Endothelial cell of umbilical vein (primary cell): ENCODE measurements at regions not wholly inside any gene's neighbourhood (a gene's known extent, or its start where the extent isn't known, plus 50 kb on each side); places are given as distances from the start of the nearest gene placed in this dataset.

Experiments used
- BruUV-seq: library from RNA; stranded (reverse); fragments of 400-500 nt; replicated peaks from 2 replicates; lab custom pipeline; 2021; lab: Mats Ljungman, UMichigan
- CTCF ChIA-PET: fragments of 300-600, 350-600 bp; sonication (Branson Sonifier 250); formaldehyde crosslinking; loops from one replicate; lab custom pipeline; 2021; ENCODE audit warnings: antibody characterized with exemption, inconsistent platforms; lab: Charles Lee
- POLR2A ChIA-PET: fragments of 300-600, 350-600 bp; sonication (Branson Sonifier 250); formaldehyde crosslinking; loops from one replicate; lab custom pipeline; 2021; ENCODE audit warnings: antibody characterized with exemption, inconsistent platforms; lab: Charles Lee
- DNase-seq: peaks from one replicate; pipeline ENCODE4 v3.0.0-alpha.2; 2011; ENCODE audit warnings: low read depth, low spot score
- FAIRE-seq: peaks from 2 replicates; lab custom pipeline; 2011; peaks lifted over from hg19 to GRCh38; lab: Jason Lieb, UNC
- H2AFZ ChIP-seq: 2 replicates; pipeline ENCODE4 v1.6.0; 2012; ENCODE audit warnings: low read depth, low read length, control low read depth, inconsistent platforms
- H3K27ac ChIP-seq: 2 replicates; pipeline ENCODE4 v1.5.1; 2011; ENCODE audit warnings: low read depth, mild to moderate bottlenecking, control low read depth, low read length, moderate library complexity; ENCODE audit not compliant: insufficient read depth
- H3K27me3 ChIP-seq, 2 experiments: 2 replicates each; pipeline versions ENCODE4 v1.6.0 to v1.6.1; 2011; ENCODE audit warnings: low read length in 2 of 2, mixed read lengths in 1 of 2; ENCODE audit not compliant: control insufficient read depth in 2 of 2, insufficient read depth in 2 of 2
- H3K36me3 ChIP-seq, 2 experiments: 2 replicates in 1 of 2; 3 replicates in 1 of 2; pipeline ENCODE4 v1.5.1; 2011; ENCODE audit warnings: low read length in 2 of 2, mild to moderate bottlenecking in 1 of 2, moderate library complexity in 1 of 2; ENCODE audit not compliant: control insufficient read depth in 2 of 2, insufficient read depth in 2 of 2; ENCODE audit errors: extremely low read depth in 1 of 2
- H3K4me1 ChIP-seq: 3 replicates; pipeline ENCODE4 v1.5.1; 2011; ENCODE audit warnings: mild to moderate bottlenecking, low read length; ENCODE audit not compliant: control insufficient read depth, insufficient read depth; ENCODE audit errors: extremely low read depth
- H3K4me2 ChIP-seq: 2 replicates; pipeline ENCODE4 v1.6.1; 2011; ENCODE audit warnings: low read length, control low read depth, mixed read lengths; ENCODE audit not compliant: insufficient read depth
- H3K4me3 ChIP-seq, 3 experiments: fragments of 200-600 bp in 1 of 3; sonication (generic), shearing (Covaris generic) in 1 of 3; replicated peaks in 1 of 3; 2 replicates each; pipeline ENCODE4 v1.5.1; 2011 to 2016; ENCODE audit warnings: control low read depth in 3 of 3, low read length in 3 of 3, mild to moderate bottlenecking in 2 of 3, inconsistent platforms in 1 of 3, low read depth in 1 of 3, moderate library complexity in 1 of 3; ENCODE audit not compliant: insufficient read depth in 1 of 3
- H3K79me2 ChIP-seq: 2 replicates; pipeline ENCODE4 v1.6.0; 2012; ENCODE audit warnings: low read length, inconsistent platforms; ENCODE audit not compliant: control insufficient read depth, insufficient read depth
- H3K9ac ChIP-seq: replicated peaks from 2 replicates; pipeline ENCODE3; 2011; ENCODE audit warnings: low read length, control low read depth; ENCODE audit not compliant: insufficient read depth; ENCODE audit errors: extremely low read depth
- H3K9me1 ChIP-seq: replicated peaks from 3 replicates; pipeline ENCODE4 v1.6.0; 2011; ENCODE audit warnings: mild to moderate bottlenecking, low read length; ENCODE audit not compliant: control insufficient read depth, insufficient read depth; ENCODE audit errors: extremely low read depth
- H3K9me3 ChIP-seq: replicated peaks from 2 replicates; pipeline ENCODE4 v1.5.1; 2012; ENCODE audit warnings: low read length, inconsistent platforms; ENCODE audit not compliant: control insufficient read depth, insufficient read depth
- H4K20me1 ChIP-seq: replicated peaks from 2 replicates; pipeline ENCODE3; 2011; ENCODE audit warnings: mild to moderate bottlenecking, low read length; ENCODE audit not compliant: control insufficient read depth, insufficient read depth; ENCODE audit errors: extremely low read depth
- EZH2 ChIP-seq: IDR thresholded peaks from 2 replicates; pipeline ENCODE4 v1.6.1; 2012; ENCODE audit warnings: borderline replicate concordance, low read depth, mild to moderate bottlenecking, moderate library complexity, low read length, inconsistent platforms; ENCODE audit not compliant: severe bottlenecking
- FOS ChIP-seq: IDR thresholded peaks from 2 replicates; pipeline ENCODE4 v1.6.1; 2011; ENCODE audit warnings: mild to moderate bottlenecking, low read length, moderate library complexity, borderline replicate concordance; ENCODE audit not compliant: insufficient read depth
- GATA2 ChIP-seq: IDR thresholded peaks from 2 replicates; pipeline ENCODE4 v1.7.0; 2011; ENCODE audit warnings: low read depth, mild to moderate bottlenecking, moderate library complexity, mixed read lengths, low read length; ENCODE audit not compliant: insufficient read length, insufficient read depth
- JUN ChIP-seq: IDR thresholded peaks from 2 replicates; pipeline ENCODE4 v1.6.1; 2011; ENCODE audit warnings: borderline replicate concordance, low read depth; ENCODE audit not compliant: insufficient read length, insufficient read depth
- MYC ChIP-seq: IDR thresholded peaks from one replicate; pipeline ENCODE4 v1.6.1; 2011; ENCODE audit warnings: mild to moderate bottlenecking, low read depth, low read length
- POLR2A ChIP-seq: IDR thresholded peaks from 2 replicates; pipeline ENCODE4 v1.6.1; 2012; ENCODE audit warnings: low read depth, mild to moderate bottlenecking, control low read depth, low read length
- POLR2AphosphoS5 ChIP-seq: IDR thresholded peaks from 2 replicates; pipeline ENCODE4 v1.6.1; 2012; ENCODE audit warnings: low read depth, mild to moderate bottlenecking, control low read depth, low read length, moderate library complexity; ENCODE audit not compliant: insufficient read depth
- dilution Hi-C: fragments of 300-500 bp; cut with MboI; formaldehyde crosslinking; loops from one replicate; pipeline ENCODE4 v1.15.0; 2019; ENCODE audit warnings: low sequenced_read_pairs; ENCODE audit not compliant: extremely low pct_ligation_motif_present
- intact Hi-C: fragments of 100-400 bp; cut with micrococcal nuclease; formaldehyde crosslinking; loops from one replicate; pipeline ENCODE4 v1.10.0; 2022
- TF ChIP-seq, protein P1 (sequence below), 2 donors: IDR thresholded peaks; 1 replicate in 1 of 2; 2 replicates in 1 of 2; pipeline ENCODE4 v1.5.1; 2011; ENCODE audit warnings: low read length in 2 of 2, mild to moderate bottlenecking in 2 of 2, moderate library complexity in 2 of 2, control low read depth in 1 of 2, inconsistent platforms in 1 of 2, low read depth in 1 of 2; ENCODE audit not compliant: insufficient read depth in 1 of 2; ENCODE audit errors: extremely low read depth in 1 of 2
- TF ChIP-seq, protein P2 (sequence below): IDR thresholded peaks from 2 replicates; pipeline ENCODE4 v1.6.1; 2011; ENCODE audit not compliant: insufficient read depth, insufficient read length

DNA sequence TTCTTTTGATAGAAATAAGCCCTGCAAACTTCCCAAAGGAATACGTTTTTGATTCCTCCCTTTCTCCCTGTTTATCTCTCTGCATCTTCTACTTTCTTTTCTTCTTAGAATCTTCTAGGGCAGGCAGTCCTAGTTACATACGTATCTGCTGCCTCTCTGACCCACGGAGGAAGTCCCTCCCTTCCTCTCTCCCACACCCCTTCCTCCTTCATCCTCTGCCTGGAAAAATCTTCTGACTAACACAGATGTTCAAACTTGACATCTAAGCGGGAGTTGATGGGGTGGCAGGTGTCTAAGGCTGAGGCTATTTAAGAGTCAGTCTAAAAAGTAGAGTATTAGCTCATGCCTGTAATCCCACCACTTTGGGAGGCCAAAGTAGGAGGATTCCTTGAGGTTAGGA is 88.6 kb downstream of the MAP1LC3B2 start:
- intact Hi-C loops, result no loop called here
- Histone ChIP-seq H3K36me3 (no peaks in the 10 kb centered on the region), H3K27me3 (peaks cover 0 to 8% of the 10 kb centered on the region in 2 experiments), H3K79me2 (no peaks in the 10 kb centered on the region), H3K9me1 (no peaks in the 10 kb centered on the region), H3K4me1 (no peaks in the 10 kb centered on the region), H3K9ac (no peak overlapping the region), H3K4me2 (no peak overlapping the region), H3K9me3 (no peaks in the 10 kb centered on the region), H2AFZ (no peak overlapping the region), H3K4me3 (no peak overlapping the region), H4K20me1 (no peaks in the 10 kb centered on the region), H3K27ac (no peak overlapping the region)
- no peak for FAIRE-seq
- dilution Hi-C loops, result no loop called here
- POLR2A ChIA-PET, result no interaction called here
- DNase-seq, result no peak
- TF ChIP-seq, protein P1, sequence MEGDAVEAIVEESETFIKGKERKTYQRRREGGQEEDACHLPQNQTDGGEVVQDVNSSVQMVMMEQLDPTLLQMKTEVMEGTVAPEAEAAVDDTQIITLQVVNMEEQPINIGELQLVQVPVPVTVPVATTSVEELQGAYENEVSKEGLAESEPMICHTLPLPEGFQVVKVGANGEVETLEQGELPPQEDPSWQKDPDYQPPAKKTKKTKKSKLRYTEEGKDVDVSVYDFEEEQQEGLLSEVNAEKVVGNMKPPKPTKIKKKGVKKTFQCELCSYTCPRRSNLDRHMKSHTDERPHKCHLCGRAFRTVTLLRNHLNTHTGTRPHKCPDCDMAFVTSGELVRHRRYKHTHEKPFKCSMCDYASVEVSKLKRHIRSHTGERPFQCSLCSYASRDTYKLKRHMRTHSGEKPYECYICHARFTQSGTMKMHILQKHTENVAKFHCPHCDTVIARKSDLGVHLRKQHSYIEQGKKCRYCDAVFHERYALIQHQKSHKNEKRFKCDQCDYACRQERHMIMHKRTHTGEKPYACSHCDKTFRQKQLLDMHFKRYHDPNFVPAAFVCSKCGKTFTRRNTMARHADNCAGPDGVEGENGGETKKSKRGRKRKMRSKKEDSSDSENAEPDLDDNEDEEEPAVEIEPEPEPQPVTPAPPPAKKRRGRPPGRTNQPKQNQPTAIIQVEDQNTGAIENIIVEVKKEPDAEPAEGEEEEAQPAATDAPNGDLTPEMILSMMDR (IDR thresholded peaks at IDR 0.05; ENCODE audit: extremely low read depth in 1 of 2, insufficient read depth in 1 of 2, low read depth in 1 of 2, low read length in 2 of 2), result no peak
- TF ChIP-seq, protein P2, sequence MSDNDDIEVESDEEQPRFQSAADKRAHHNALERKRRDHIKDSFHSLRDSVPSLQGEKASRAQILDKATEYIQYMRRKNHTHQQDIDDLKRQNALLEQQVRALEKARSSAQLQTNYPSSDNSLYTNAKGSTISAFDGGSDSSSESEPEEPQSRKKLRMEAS, result no peak
- no peak for TF ChIP-seq POLR2AphosphoS5
- TF ChIP-seq POLR2A, result no peak
- TF ChIP-seq MYC, result no peak
- no peak for TF ChIP-seq FOS
- no peak for TF ChIP-seq GATA2
- no peak for TF ChIP-seq JUN
- TF ChIP-seq EZH2, result no peak
- BruUV-seq, result no TSS peak
- CTCF ChIA-PET, result no interaction called here
